K562 (cell line): ENCODE measurements at regions not wholly inside any gene's neighbourhood (a gene's known extent, or its start where the extent isn't known, plus 50 kb on each side); places are given as distances from the start of the nearest gene placed in this dataset.

ENCODE experiments used
- CTCF ChIP-seq, 3 experiments: IDR thresholded peaks in 2 of 3; conservative IDR thresholded peaks in 1 of 3; 2 replicates each; pipeline ENCODE4 v1.5.1; 2011 to 2012; ENCODE audit warnings: low read length in 3 of 3, mild to moderate bottlenecking in 3 of 3, control low read depth in 2 of 3, improper control_type of control experiment in 1 of 3, inconsistent platforms in 1 of 3, low read depth in 1 of 3, mixed read lengths in 1 of 3, moderate library complexity in 1 of 3; ENCODE audit not compliant: insufficient read depth in 2 of 3
- RAD21 ChIP-seq, 2 experiments: fragments of 250-450 bp in 1 of 2; fragments of 450-650 bp in 1 of 2; sonication (Bioruptor Pico) in 1 of 2; formaldehyde crosslinking in 1 of 2; IDR thresholded peaks in 1 of 2; conservative IDR thresholded peaks in 1 of 2; 2 replicates each; pipeline versions ENCODE4 v1.4.0 to v1.8.0; 2020 to 2022; ENCODE audit warnings: mild to moderate bottlenecking in 2 of 2, moderate library complexity in 1 of 2
- TF ChIP-seq, protein P1 (sequence below): fragments of 450-650 bp; formaldehyde crosslinking; IDR thresholded peaks from 2 replicates; pipeline ENCODE4 v1.4.0; 2020; ENCODE audit warnings: mild to moderate bottlenecking, moderate library complexity
- TF ChIP-seq, protein P2 (sequence below): sonication (generic); formaldehyde crosslinking; IDR thresholded peaks from 2 replicates; pipeline ENCODE4 v1.5.0; 2020; ENCODE audit warnings: missing genetic modification reagents

- TF ChIP-seq CTCF (IDR thresholded peaks at IDR 0.05 in 2 of 3, conservative IDR thresholded peaks at IDR 0.05 in 1 of 3; ENCODE audit: insufficient read depth in 2 of 3, low read depth in 1 of 3, low read length in 3 of 3) (peak; percentile 55 to 83 (median 69)), RAD21 (CRISPR knock-in tag; conservative IDR thresholded peaks at IDR 0.05 in 1 of 2, IDR thresholded peaks at IDR 0.05 in 1 of 2) (peak; percentile 34 to 62; a peak in 3 of 4 replicates)
- TF ChIP-seq, protein P1, sequence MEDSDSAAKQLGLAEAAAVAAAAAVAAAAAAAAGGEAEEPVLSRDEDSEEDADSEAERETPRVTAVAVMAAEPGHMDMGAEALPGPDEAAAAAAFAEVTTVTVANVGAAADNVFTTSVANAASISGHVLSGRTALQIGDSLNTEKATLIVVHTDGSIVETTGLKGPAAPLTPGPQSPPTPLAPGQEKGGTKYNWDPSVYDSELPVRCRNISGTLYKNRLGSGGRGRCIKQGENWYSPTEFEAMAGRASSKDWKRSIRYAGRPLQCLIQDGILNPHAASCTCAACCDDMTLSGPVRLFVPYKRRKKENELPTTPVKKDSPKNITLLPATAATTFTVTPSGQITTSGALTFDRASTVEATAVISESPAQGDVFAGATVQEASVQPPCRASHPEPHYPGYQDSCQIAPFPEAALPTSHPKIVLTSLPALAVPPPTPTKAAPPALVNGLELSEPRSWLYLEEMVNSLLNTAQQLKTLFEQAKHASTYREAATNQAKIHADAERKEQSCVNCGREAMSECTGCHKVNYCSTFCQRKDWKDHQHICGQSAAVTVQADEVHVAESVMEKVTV (CRISPR knock-in tag) = 0 out of 2 replicates have a peak, but pooled peaks have one; percentile 12
- TF ChIP-seq, protein P2, sequence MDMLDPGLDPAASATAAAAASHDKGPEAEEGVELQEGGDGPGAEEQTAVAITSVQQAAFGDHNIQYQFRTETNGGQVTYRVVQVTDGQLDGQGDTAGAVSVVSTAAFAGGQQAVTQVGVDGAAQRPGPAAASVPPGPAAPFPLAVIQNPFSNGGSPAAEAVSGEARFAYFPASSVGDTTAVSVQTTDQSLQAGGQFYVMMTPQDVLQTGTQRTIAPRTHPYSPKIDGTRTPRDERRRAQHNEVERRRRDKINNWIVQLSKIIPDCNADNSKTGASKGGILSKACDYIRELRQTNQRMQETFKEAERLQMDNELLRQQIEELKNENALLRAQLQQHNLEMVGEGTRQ (CRISPR knock-in tag) = no peak
Observed at GRCh38 chr7:80018941-80019808, 115.5 kb upstream of the GNAI1 start (continued).
